IMR-90 (cell line): ENCODE measurements at regions not wholly inside any gene's neighbourhood (a gene's known extent, or its start where the extent isn't known, plus 50 kb on each side); places are given as distances from the start of the nearest gene placed in this dataset.

Experiments
- ATAC-seq: fragments of 200-7000 bp; cut with Tn5 transposase; 2 replicates; pipeline ENCODE4 v1.9.1; 2020; ENCODE audit warnings: low read depth, mild to moderate bottlenecking, moderate library complexity
- BruUV-seq: library from RNA; stranded (reverse); fragments of 400-500 nt; replicated peaks from 2 replicates; lab custom pipeline; 2021; lab: Mats Ljungman, UMichigan
- CTCF ChIA-PET: fragments of 300-600 bp; formaldehyde crosslinking; extraction: SDS; loops from one replicate; lab custom pipeline; 2021; ENCODE audit warnings: antibody characterized with exemption; lab: Yijun Ruan, JAX
- POLR2A ChIA-PET: fragments of 300-600 bp; sonication (Branson Sonifier 250); formaldehyde crosslinking; loops from one replicate; lab custom pipeline; 2022; ENCODE audit warnings: antibody characterized with exemption; ENCODE audit not compliant: unreplicated experiment; lab: Charles Lee
- DNase-seq: peaks from one replicate; pipeline ENCODE4 v3.0.0; 2013
- H2AFZ ChIP-seq: replicated peaks from 2 replicates; pipeline ENCODE3; 2013; ENCODE audit warnings: low read length, mild to moderate bottlenecking; ENCODE audit not compliant: poor library complexity
- H2AK5ac ChIP-seq: 2 replicates; pipeline ENCODE4 v1.6.1; 2013; ENCODE audit warnings: low read depth, low read length, inconsistent platforms
- H2AK9ac ChIP-seq: replicated peaks from 2 replicates; pipeline ENCODE3; 2013; ENCODE audit warnings: mild to moderate bottlenecking, low read depth, low read length, moderate library complexity; ENCODE audit not compliant: poor library complexity
- H2BK120ac ChIP-seq: 2 replicates; pipeline ENCODE4 v1.6.1; 2013; ENCODE audit warnings: low read depth, low read length, inconsistent platforms
- H2BK15ac ChIP-seq: 3 replicates; pipeline ENCODE4 v1.6.1; 2013; ENCODE audit warnings: low read depth, low read length, inconsistent platforms
- H2BK20ac ChIP-seq: 2 replicates; pipeline ENCODE4 v1.6.1; 2013; ENCODE audit warnings: low read depth, mild to moderate bottlenecking, inconsistent platforms, low read length, moderate library complexity
- H2BK5ac ChIP-seq: 2 replicates; pipeline ENCODE4 v1.6.1; 2013; ENCODE audit warnings: mild to moderate bottlenecking, low read depth, low read length, inconsistent platforms; ENCODE audit not compliant: poor library complexity, severe bottlenecking
- H3K14ac ChIP-seq: replicated peaks from 2 replicates; pipeline ENCODE4 v1.6.1; 2013; ENCODE audit warnings: low read depth, low read length, inconsistent platforms
- H3K18ac ChIP-seq: 2 replicates; pipeline ENCODE4 v1.6.1; 2013; ENCODE audit warnings: low read depth, low read length, control low read depth
- H3K23ac ChIP-seq: 2 replicates; pipeline ENCODE4 v1.6.1; 2013; ENCODE audit warnings: low read depth, low read length, inconsistent platforms
- H3K27ac ChIP-seq: 2 replicates; pipeline ENCODE4 v1.5.1; 2013; ENCODE audit warnings: mild to moderate bottlenecking, control low read depth, low read length; ENCODE audit not compliant: insufficient read depth
- H3K27me3 ChIP-seq: 2 replicates; pipeline ENCODE4 v1.6.1; 2013; ENCODE audit warnings: low read length; ENCODE audit not compliant: control insufficient read depth, insufficient read depth
- H3K36me3 ChIP-seq: 2 replicates; pipeline ENCODE4 v1.6.1; 2013; ENCODE audit warnings: low read length, mixed read lengths; ENCODE audit not compliant: control insufficient read depth, insufficient read depth
- H3K4ac ChIP-seq: 2 replicates; pipeline ENCODE4 v1.6.1; 2013; ENCODE audit warnings: low read depth, low read length, inconsistent platforms
- H3K4me1 ChIP-seq: 2 replicates; pipeline ENCODE4 v1.6.1; 2013; ENCODE audit warnings: low read length, mixed read lengths; ENCODE audit not compliant: control insufficient read depth, insufficient read depth
- H3K4me2 ChIP-seq: 2 replicates; pipeline ENCODE4 v1.6.1; 2013; ENCODE audit warnings: low read depth, mild to moderate bottlenecking, control low read depth, low read length, moderate library complexity
- H3K4me3 ChIP-seq: 2 replicates; pipeline ENCODE4 v1.5.1; 2013; ENCODE audit warnings: low read depth, mild to moderate bottlenecking, control low read depth, low read length, moderate library complexity; ENCODE audit not compliant: insufficient read depth
- H3K56ac ChIP-seq: 2 replicates; pipeline ENCODE4 v1.6.1; 2013; ENCODE audit warnings: low read length, inconsistent platforms; ENCODE audit not compliant: insufficient read depth; ENCODE audit errors: extremely low read depth
- H3K79me1 ChIP-seq, 2 experiments: 2 replicates each; pipeline ENCODE4 v1.6.1; 2013; ENCODE audit warnings: low read length in 2 of 2, inconsistent platforms in 1 of 2, low read depth in 1 of 2
- H3K9ac ChIP-seq: 2 replicates; pipeline ENCODE4 v1.6.1; 2013; ENCODE audit warnings: low read depth, low read length, control low read depth
- H3K9me1 ChIP-seq: 2 replicates; pipeline ENCODE4 v1.6.1; 2013; ENCODE audit warnings: low read length, inconsistent platforms; ENCODE audit not compliant: insufficient read depth
- H3K9me3 ChIP-seq: 2 replicates; pipeline ENCODE4 v1.6.1; 2013; ENCODE audit warnings: low read length; ENCODE audit not compliant: control insufficient read depth, insufficient read depth
- H4K20me1 ChIP-seq: 2 replicates; pipeline ENCODE4 v1.6.1; 2013; ENCODE audit warnings: low read length, inconsistent platforms; ENCODE audit not compliant: insufficient read depth
- H4K5ac ChIP-seq: 2 replicates; pipeline ENCODE4 v1.6.1; 2013; ENCODE audit warnings: mild to moderate bottlenecking, low read depth, low read length, control low read depth
- H4K8ac ChIP-seq, 2 experiments: 2 replicates each; pipeline ENCODE4 v1.6.1; 2013; ENCODE audit warnings: low read depth in 2 of 2, low read length in 2 of 2, control low read depth in 1 of 2, inconsistent platforms in 1 of 2
- H4K91ac ChIP-seq: 2 replicates; pipeline ENCODE4 v1.6.1; 2013; ENCODE audit warnings: low read depth, low read length, inconsistent platforms; ENCODE audit not compliant: insufficient read depth
- CHD1 ChIP-seq: IDR thresholded peaks from 2 replicates; pipeline ENCODE4 v1.6.1; 2012; ENCODE audit warnings: low read depth, low read length, improper control_type of control experiment
- POLR2A ChIP-seq: IDR thresholded peaks from 2 replicates; pipeline ENCODE4 v1.6.1; 2012; ENCODE audit warnings: mild to moderate bottlenecking, low read depth, low read length
- RCOR1 ChIP-seq: IDR thresholded peaks from 2 replicates; pipeline ENCODE4 v1.6.1; 2012; ENCODE audit warnings: mild to moderate bottlenecking, low read length, improper control_type of control experiment; ENCODE audit not compliant: insufficient replicate concordance
- WGBS, 2 experiments: methylation state at CpG; one replicate each; pipeline versions ENCODE4 v1.1.5 to v1.1.7; 2013; ENCODE audit warnings: missing lambda C conversion rate in 2 of 2; ENCODE audit not compliant: insufficient read length in 1 of 2; ENCODE audit errors: extremely low coverage in 2 of 2; 5-methylcytosine and 5-hydroxymethylcytosine counted together
- dilution Hi-C: fragments of 300-500 bp; cut with HindIII; formaldehyde crosslinking; loops from one replicate; pipeline ENCODE4 v1.14.3; 2018; ENCODE audit warnings: low sequenced_read_pairs; ENCODE audit not compliant: unreplicated experiment
- in situ Hi-C: fragments of 300-500 bp; cut with MboI; formaldehyde crosslinking; loops from 3 replicates; pipeline ENCODE4 v1.14.3; 2019; ENCODE audit warnings: low sequenced_read_pairs, inconsistent platforms, mixed read lengths
- intact Hi-C: fragments of 100-400 bp; cut with micrococcal nuclease; formaldehyde crosslinking; loops from 2 replicates; pipeline ENCODE4 v1.10.0; 2022

- H3K14ac ChIP-seq: no peak overlapping the region
- dilution Hi-C loops (no loop called here), intact Hi-C loops (no loop called here), in situ Hi-C loops (no loop called here)
- H3K23ac ChIP-seq: no peak overlapping the region
- H3K9me1 ChIP-seq: no peaks in the 10 kb centered on the region
- ChIA-PET CTCF (no interaction called here), POLR2A (no interaction called here)
- H2BK5ac ChIP-seq: no peak overlapping the region
- WGBS, 2 experiments: no CpG with 5 or more reads among the region's 3 CpGs
- H4K8ac ChIP-seq: no peak overlapping the region
- peaks cover 2% of the 10 kb centered on the region for H3K9me3 ChIP-seq
- H3K9ac ChIP-seq: no peak overlapping the region
- TF ChIP-seq POLR2A (no peak), CHD1 (no peak), RCOR1 (no peak)
- H4K20me1 ChIP-seq: no peaks in the 10 kb centered on the region
- H2BK120ac ChIP-seq: no peak overlapping the region
- H2AK5ac ChIP-seq: no peak overlapping the region
- 0 out of 2 replicates have a peak, but pooled peaks cover 2% of the 10 kb centered on the region for H3K27me3 ChIP-seq
- no peak overlapping the region for H3K4me2 ChIP-seq
- no peak overlapping the region for H2BK20ac ChIP-seq
- H3K4me1 ChIP-seq: no peaks in the 10 kb centered on the region; the same call in 1 of the 2 replicates
- H3K36me3 ChIP-seq: no peaks in the 10 kb centered on the region
- no peak overlapping the region for H4K5ac ChIP-seq
- H2AFZ ChIP-seq: no peak overlapping the region
- BruUV-seq: no TSS peak
- no peak overlapping the region for H3K18ac ChIP-seq
- no peak overlapping the region for H3K4ac ChIP-seq
- no peak for DNase-seq
- no peak overlapping the region for H3K56ac ChIP-seq
- no peak for ATAC-seq
- H3K27ac ChIP-seq: no peak overlapping the region
- H3K4me3 ChIP-seq: no peak overlapping the region
- no peaks in the 10 kb centered on the region for H3K79me1 ChIP-seq
- no peak overlapping the region for H2BK15ac ChIP-seq
- no peak overlapping the region for H2AK9ac ChIP-seq
- H4K91ac ChIP-seq: no peak overlapping the region
Measured at GRCh38 chr10:118937226-118937625, 92.3 kb upstream of the NANOS1 start.
